ENCODE measurements at regions not wholly inside any gene's neighbourhood (a gene's known extent, or its start where the extent isn't known, plus 50 kb on each side); places are given as distances from the start of the nearest gene placed in this dataset.

GRCh38 chr5:3929799-3930198, 334.2 kb downstream of the IRX1 start:
- no peak for TF ChIP-seq POLR2A (IDR thresholded peaks at IDR 0.05)
- no peak for TF ChIP-seq CTCF (IDR thresholded peaks at IDR 0.05)
